ENCODE measurements at regions not wholly inside any gene's neighbourhood (a gene's known extent, or its start where the extent isn't known, plus 50 kb on each side); places are given as distances from the start of the nearest gene placed in this dataset.

DNA sequence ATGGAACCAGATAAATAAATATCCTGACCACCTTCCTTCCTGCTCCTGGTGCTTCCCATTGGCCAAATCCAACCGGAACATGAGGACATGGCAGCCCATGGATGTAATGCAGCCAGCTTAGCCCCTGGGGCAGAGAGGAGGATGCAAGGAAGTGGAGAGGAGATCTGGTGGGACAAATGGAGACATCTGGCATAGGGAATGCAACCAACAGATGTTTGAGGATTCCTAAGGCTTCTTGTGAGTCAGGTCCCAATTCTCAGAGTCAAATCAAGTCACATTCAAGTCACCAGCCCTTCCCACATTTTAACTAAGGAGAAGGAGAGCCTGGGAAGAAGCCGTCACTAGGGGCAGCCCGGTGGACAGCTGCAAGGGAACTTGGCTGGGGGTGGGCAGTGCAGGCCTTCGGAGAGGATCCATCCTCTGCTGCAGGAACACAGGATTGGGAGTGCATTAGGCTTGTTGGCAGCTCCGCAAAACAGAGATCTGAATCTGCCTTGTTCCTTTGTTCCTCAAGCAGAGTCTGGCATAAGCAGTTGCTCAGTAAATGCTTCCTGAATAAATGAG lies 62.8 kb upstream of the HS3ST2 start:
- DNase-seq (ENCODE audit: low read depth): no peak
- H3K4me3 ChIP-seq (ENCODE audit: low read depth, low read length): no peak overlapping the region

DNA sequence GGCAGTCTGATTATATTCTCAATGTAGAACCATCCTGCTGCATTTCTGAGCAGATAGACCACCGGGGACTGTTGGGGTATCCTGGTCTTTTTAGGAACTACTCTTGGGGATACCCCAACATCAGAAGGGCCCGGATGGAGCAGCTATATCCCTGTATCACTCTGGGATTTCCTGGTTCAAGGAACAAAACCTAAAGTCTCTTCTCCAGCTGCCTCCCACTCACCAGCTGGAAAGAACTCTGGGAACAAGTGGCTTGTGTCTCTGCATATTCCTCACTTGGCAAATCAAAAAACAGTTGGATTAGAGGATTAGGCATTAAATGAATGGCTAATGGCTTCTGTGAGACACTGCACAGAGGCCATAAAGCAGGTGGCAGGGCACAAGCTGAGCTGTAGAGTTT lies 62.3 kb upstream of the HS3ST2 start:
- DNase-seq (ENCODE audit: low read depth): no peak
- TF ChIP-seq, protein P1, sequence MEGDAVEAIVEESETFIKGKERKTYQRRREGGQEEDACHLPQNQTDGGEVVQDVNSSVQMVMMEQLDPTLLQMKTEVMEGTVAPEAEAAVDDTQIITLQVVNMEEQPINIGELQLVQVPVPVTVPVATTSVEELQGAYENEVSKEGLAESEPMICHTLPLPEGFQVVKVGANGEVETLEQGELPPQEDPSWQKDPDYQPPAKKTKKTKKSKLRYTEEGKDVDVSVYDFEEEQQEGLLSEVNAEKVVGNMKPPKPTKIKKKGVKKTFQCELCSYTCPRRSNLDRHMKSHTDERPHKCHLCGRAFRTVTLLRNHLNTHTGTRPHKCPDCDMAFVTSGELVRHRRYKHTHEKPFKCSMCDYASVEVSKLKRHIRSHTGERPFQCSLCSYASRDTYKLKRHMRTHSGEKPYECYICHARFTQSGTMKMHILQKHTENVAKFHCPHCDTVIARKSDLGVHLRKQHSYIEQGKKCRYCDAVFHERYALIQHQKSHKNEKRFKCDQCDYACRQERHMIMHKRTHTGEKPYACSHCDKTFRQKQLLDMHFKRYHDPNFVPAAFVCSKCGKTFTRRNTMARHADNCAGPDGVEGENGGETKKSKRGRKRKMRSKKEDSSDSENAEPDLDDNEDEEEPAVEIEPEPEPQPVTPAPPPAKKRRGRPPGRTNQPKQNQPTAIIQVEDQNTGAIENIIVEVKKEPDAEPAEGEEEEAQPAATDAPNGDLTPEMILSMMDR (conservative IDR thresholded peaks at IDR 0.05; ENCODE audit: low read depth, low read length): no peak
- H3K4me3 ChIP-seq (ENCODE audit: low read depth, low read length): no peak overlapping the region

More for the DNA sequence above, 62.8 kb upstream of the HS3ST2 start:
- TF ChIP-seq, protein P1 (conservative IDR thresholded peaks at IDR 0.05; ENCODE audit: low read depth, low read length): no peak

DNA sequence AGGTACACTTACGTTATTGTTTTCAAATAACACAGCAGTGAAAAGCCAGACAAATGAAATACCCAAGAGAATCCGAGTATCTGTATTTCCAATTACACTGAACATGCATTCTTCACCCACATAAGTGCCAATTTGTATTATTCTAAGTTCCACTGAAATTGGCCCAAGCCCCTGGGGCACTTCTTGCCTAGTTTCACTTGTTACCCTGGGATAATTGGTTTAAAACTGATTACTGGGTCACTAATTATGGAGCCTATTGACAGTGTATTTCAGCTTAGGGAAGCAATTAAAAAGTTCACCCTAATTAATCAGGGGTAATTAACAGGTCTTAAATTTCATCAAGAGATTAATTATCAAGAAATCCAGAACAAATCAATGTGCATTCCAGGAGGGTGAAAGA lies 60.5 kb upstream of the HS3ST2 start:
- DNase-seq (ENCODE audit: low read depth): no peak
- H3K4me3 ChIP-seq (ENCODE audit: low read depth, low read length): no peak overlapping the region
- TF ChIP-seq, protein P1 (conservative IDR thresholded peaks at IDR 0.05; ENCODE audit: low read depth, low read length): no peak

DNA sequence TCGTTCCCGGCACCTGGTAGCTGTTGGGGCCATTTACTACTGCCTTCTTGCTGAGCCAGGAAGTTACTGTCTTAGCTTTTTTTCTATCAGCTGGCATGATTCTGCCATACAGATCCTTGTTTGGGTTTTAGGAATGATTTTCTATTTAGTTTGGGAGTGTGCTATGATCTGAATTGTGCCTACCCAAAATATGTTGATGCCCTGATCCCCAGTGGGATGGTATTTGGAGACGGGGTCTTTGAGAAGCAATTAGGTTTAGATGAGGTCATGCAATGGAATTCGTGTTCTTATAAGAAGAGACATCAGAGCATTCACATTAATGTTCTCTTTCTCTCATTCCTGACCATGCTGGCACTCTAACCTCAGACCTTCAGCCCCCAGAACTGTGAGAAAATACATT lies 59.4 kb upstream of the HS3ST2 start:
- no peak for DNase-seq (ENCODE audit: low read depth)
- TF ChIP-seq, protein P1 (conservative IDR thresholded peaks at IDR 0.05; ENCODE audit: low read depth, low read length): no peak
- no peak overlapping the region for H3K4me3 ChIP-seq (ENCODE audit: low read depth, low read length)

DNA sequence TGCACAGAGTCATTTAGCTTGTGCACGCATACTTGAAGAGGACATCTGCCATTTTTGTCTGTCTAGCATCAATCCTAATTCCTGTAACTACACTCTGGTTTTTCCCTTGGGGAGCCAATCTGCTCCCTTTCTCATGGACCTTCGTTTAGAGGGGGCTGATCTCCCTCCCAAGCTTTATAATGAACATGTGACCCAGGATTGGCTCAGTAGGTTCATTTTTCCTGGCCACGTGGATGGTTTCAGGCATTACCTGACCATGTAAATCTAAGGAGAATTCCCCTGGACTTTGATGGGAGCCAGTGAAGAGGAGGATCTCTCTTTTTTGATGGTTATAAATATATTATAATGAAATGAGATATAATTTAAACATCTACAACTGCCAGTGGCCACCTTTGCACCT lies 56.8 kb upstream of the HS3ST2 start:
- TF ChIP-seq, protein P1 (conservative IDR thresholded peaks at IDR 0.05; ENCODE audit: low read depth, low read length): no peak
- no peak for DNase-seq (ENCODE audit: low read depth)
- H3K4me3 ChIP-seq (ENCODE audit: low read depth, low read length): no peak overlapping the region

DNA sequence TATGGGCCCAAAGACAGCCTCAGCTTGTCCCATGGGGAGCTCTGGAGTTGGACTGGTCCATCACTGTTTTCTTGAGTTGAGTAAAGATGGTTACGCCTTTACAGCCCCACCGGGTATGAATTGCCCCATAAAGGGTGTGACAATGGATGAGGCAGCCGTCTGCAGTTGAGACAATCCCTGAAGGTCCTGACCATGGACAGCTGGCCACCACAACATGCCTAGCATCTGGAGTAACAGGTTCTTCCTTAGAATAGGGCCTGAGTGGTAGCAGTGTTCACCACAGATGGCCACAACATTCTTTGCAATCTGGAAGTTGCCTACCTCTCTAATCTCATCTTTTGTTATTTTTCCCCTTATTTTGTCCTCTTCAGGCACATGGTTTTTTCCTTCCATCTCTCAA lies 51.5 kb upstream of the HS3ST2 start:
- H3K4me3 ChIP-seq (ENCODE audit: low read depth, low read length): no peak overlapping the region
- TF ChIP-seq, protein P1 (conservative IDR thresholded peaks at IDR 0.05; ENCODE audit: low read depth, low read length): no peak
- DNase-seq (ENCODE audit: low read depth): no peak

DNA sequence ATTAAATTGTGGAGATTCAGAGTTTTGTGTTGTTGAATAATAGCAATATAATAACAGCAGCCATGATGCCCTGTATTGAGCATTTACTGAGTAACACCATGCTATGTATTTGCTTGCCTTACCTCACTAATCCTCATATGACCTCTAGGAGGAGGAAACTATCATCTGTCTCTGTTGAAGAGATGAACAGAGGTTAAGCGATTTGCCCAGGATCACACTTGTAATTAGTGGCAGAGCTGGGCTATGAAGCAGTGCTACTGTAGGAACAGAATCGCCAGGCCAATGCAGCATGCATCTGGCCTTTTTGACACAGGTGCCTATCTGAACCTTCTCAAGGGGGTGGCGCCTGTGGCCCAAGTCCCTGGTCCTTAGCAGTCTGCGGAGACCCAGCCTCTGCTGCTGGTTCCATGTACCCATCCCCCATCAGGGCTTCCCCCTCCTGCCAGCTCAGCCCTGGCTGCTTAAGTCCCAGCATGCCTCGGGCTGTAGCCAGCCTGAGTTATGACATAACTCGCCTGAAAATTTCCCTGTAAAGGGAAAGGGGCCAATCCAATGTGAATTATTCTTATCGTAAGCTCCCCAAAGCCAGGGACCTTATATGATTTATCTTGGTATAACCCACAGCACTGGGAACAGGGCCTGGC lies 50.4 kb upstream of the HS3ST2 start:
- DNase-seq (ENCODE audit: low read depth): no peak
- no peak overlapping the region for H3K4me3 ChIP-seq (ENCODE audit: low read depth, low read length)
- TF ChIP-seq, protein P1 (conservative IDR thresholded peaks at IDR 0.05; ENCODE audit: low read depth, low read length): no peak
